Natural killer cell treated with Interleukin-12 subunit alpha and Interleukin-12 subunit beta and Interleukin-15 and Interleukin-18, amount 100 ng/mL, for 72 hours (primary cell): ENCODE measurements at regions not wholly inside any gene's neighbourhood (a gene's known extent, or its start where the extent isn't known, plus 50 kb on each side); places are given as distances from the start of the nearest gene placed in this dataset.
"Not testable (repeated sequence)": the region's sequence is repeated elsewhere in the genome, so short reads cannot be mapped to it uniquely, and the experiment has no call there.

Source experiments
- ATAC-seq, 2 donors: fragments of 150-1000 bp; cut with Tn5 transposase in 1 of 2; sonication (Bioruptor Pico), chemical (Tn5 transposase) in 1 of 2; 2 replicates each; pipeline ENCODE4 v1.10.0; 2021
- DNase-seq: peaks from one replicate; pipeline ENCODE4 v3.0.0; 2022; ENCODE audit warnings: low spot score
- H3K27ac Mint-ChIP-seq, 2 donors: 1 replicate in 1 of 2; 2 replicates in 1 of 2; pipeline ENCODE4 v1.8.0; 2022; ENCODE audit warnings: mixed read lengths in 2 of 2, mild to moderate bottlenecking in 1 of 2, moderate library complexity in 1 of 2
- H3K27me3 Mint-ChIP-seq, 2 donors: 1 replicate in 1 of 2; 2 replicates in 1 of 2; pipeline ENCODE4 v1.8.0; 2022; ENCODE audit warnings: mixed read lengths in 2 of 2
- H3K36me3 Mint-ChIP-seq: one replicate; pipeline ENCODE4 v1.8.0; 2022; ENCODE audit warnings: mixed read lengths
- H3K4me1 Mint-ChIP-seq, 2 donors: 1 replicate in 1 of 2; 2 replicates in 1 of 2; pipeline ENCODE4 v1.8.0; 2022; ENCODE audit warnings: low read depth in 2 of 2, mixed read lengths in 2 of 2, mild to moderate bottlenecking in 1 of 2
- H3K4me3 Mint-ChIP-seq: one replicate; pipeline ENCODE4 v1.8.0; 2022; ENCODE audit warnings: mixed read lengths
- H3K9me3 Mint-ChIP-seq: 2 replicates; pipeline ENCODE4 v1.8.0; 2022; ENCODE audit warnings: mixed read lengths

- Mint-ChIP-seq H3K36me3 (no peaks in the 10 kb centered on the region), H3K9me3 (peaks cover 8% of the 10 kb centered on the region), H3K27me3 (peaks cover 21 to 24% of the 10 kb centered on the region in 2 donors), H3K4me1 (no peaks in the 10 kb centered on the region), H3K27ac (no peak overlapping the region), H3K4me3 (no peak overlapping the region)
- ATAC-seq (no peak), DNase-seq (no peak)
These were observed 66.0 kb downstream of the KBTBD8 start for GRCh38 chr3:67064105-67064504.

- Mint-ChIP-seq H3K4me3 (no peak overlapping the region), H3K9me3 (peaks cover 14% of the 10 kb centered on the region), H3K4me1 (peaks cover 0 to 5% of the 10 kb centered on the region in 2 donors), H3K36me3 (peaks cover 4% of the 10 kb centered on the region), H3K27me3 (peaks cover 26 to 43% of the 10 kb centered on the region in 2 donors), H3K27ac (no peak overlapping the region)
- DNase-seq (no peak), ATAC-seq (no peak)
These were observed 69.1 kb downstream of the KBTBD8 start for GRCh38 chr3:67067251-67067650.

GRCh38 chr3:67072640-67073039 is 74.5 kb downstream of the KBTBD8 start:
- not testable (repeated sequence) for DNase-seq, H3K4me3 Mint-ChIP-seq, ATAC-seq, H3K27ac Mint-ChIP-seq
- H3K36me3 Mint-ChIP-seq: peaks cover 11% of the 10 kb centered on the region
- H3K27me3 Mint-ChIP-seq: peaks cover 20 to 44% of the 10 kb centered on the region in 2 donors
- H3K9me3 Mint-ChIP-seq: peaks cover 18% of the 10 kb centered on the region
- peaks cover 10 to 25% of the 10 kb centered on the region in 2 donors for H3K4me1 Mint-ChIP-seq

- DNase-seq (no peak), ATAC-seq (no peak)
- Mint-ChIP-seq H3K4me1 (peaks cover 16 to 35% of the 10 kb centered on the region in 2 donors), H3K27ac (no peak overlapping the region), H3K27me3 (peaks cover 17 to 41% of the 10 kb centered on the region in 2 donors), H3K4me3 (no peak overlapping the region), H3K36me3 (peaks cover 14% of the 10 kb centered on the region), H3K9me3 (peaks cover 18% of the 10 kb centered on the region)
These were observed 75.7 kb downstream of the KBTBD8 start for GRCh38 chr3:67073812-67074211.

GRCh38 chr3:67075295-67075694 is 77.2 kb downstream of the KBTBD8 start:
- Mint-ChIP-seq H3K36me3 (peaks cover 14% of the 10 kb centered on the region), H3K4me1 (peaks cover 16 to 39% of the 10 kb centered on the region in 2 donors), H3K9me3 (peaks cover 20% of the 10 kb centered on the region), H3K27ac (peak overlapping the region in 1 of 2 donors; percentile 20), H3K27me3 (peaks cover 20 to 33% of the 10 kb centered on the region in 2 donors), H3K4me3 (no peak overlapping the region)
- DNase-seq (no peak), ATAC-seq (no peak)

- peak overlapping the region; percentile 74 to 80 for H3K27ac Mint-ChIP-seq
- DNase-seq (no peak), ATAC-seq (peak in 1 of 2 donors; percentile 55)
- H3K36me3 Mint-ChIP-seq: peaks cover 14% of the 10 kb centered on the region
- H3K4me3 Mint-ChIP-seq: peak overlapping the region; percentile 83
- peaks cover 15% of the 10 kb centered on the region for H3K9me3 Mint-ChIP-seq
- H3K27me3 Mint-ChIP-seq: peaks cover 10 to 20% of the 10 kb centered on the region in 2 donors
- H3K4me1 Mint-ChIP-seq: peaks cover 16 to 33% of the 10 kb centered on the region in 2 donors
These were observed 78.5 kb downstream of the KBTBD8 start for GRCh38 chr3:67076607-67077006.

- ATAC-seq: peak; percentile 54 to 91
- peak overlapping the region; percentile 83 for H3K4me3 Mint-ChIP-seq
- H3K27ac Mint-ChIP-seq: peak overlapping the region; percentile 74 to 80
- peaks cover 13% of the 10 kb centered on the region for H3K9me3 Mint-ChIP-seq
- H3K4me1 Mint-ChIP-seq: peaks cover 23 to 40% of the 10 kb centered on the region in 2 donors
- H3K36me3 Mint-ChIP-seq: peaks cover 9% of the 10 kb centered on the region
- peaks cover 5 to 12% of the 10 kb centered on the region in 2 donors for H3K27me3 Mint-ChIP-seq
- no peak for DNase-seq
These were observed 79.5 kb downstream of the KBTBD8 start for GRCh38 chr3:67077656-67078055.

GRCh38 chr3:67082533-67083024 is 84.5 kb downstream of the KBTBD8 start:
- H3K4me3 Mint-ChIP-seq: peak overlapping the region; percentile 82
- H3K36me3 Mint-ChIP-seq: peaks cover 44% of the 10 kb centered on the region
- peaks cover 18% of the 10 kb centered on the region for H3K9me3 Mint-ChIP-seq
- peaks cover 10 to 16% of the 10 kb centered on the region in 2 donors for H3K27me3 Mint-ChIP-seq
- peaks cover 29 to 36% of the 10 kb centered on the region in 2 donors for H3K4me1 Mint-ChIP-seq
- ATAC-seq (peak; percentile 70 to 76), DNase-seq (peak; percentile 60)
- H3K27ac Mint-ChIP-seq: peak overlapping the region; percentile 98 to 100

- Mint-ChIP-seq H3K9me3 (peaks cover 24% of the 10 kb centered on the region), H3K4me1 (peaks cover 22 to 31% of the 10 kb centered on the region in 2 donors), H3K27ac (peak overlapping the region; percentile 98 to 100), H3K36me3 (peaks cover 47% of the 10 kb centered on the region), H3K4me3 (peak overlapping the region; percentile 82), H3K27me3 (peaks cover 13 to 17% of the 10 kb centered on the region in 2 donors)
- DNase-seq: peak; percentile 83
- ATAC-seq: peak; percentile 99 to 100
These were observed 85.2 kb downstream of the KBTBD8 start for GRCh38 chr3:67083277-67083676.

- peaks cover 47% of the 10 kb centered on the region for H3K36me3 Mint-ChIP-seq
- peaks cover 27% of the 10 kb centered on the region for H3K9me3 Mint-ChIP-seq
- peaks cover 14 to 21% of the 10 kb centered on the region in 2 donors for H3K4me1 Mint-ChIP-seq
- DNase-seq (no peak), ATAC-seq (no peak)
- H3K27me3 Mint-ChIP-seq: peaks cover 16 to 27% of the 10 kb centered on the region in 2 donors
- H3K4me3 Mint-ChIP-seq: no peak overlapping the region
- H3K27ac Mint-ChIP-seq: no peak overlapping the region
These were observed 89.7 kb downstream of the KBTBD8 start for GRCh38 chr3:67087788-67088187.

- Mint-ChIP-seq H3K36me3 (peaks cover 28% of the 10 kb centered on the region), H3K4me3 (no peak overlapping the region), H3K27me3 (peaks cover 17 to 28% of the 10 kb centered on the region in 2 donors)
These were observed 92.4 kb downstream of the KBTBD8 start for GRCh38 chr3:67090474-67090873.

GRCh38 chr3:67093305-67093704 is 95.2 kb downstream of the KBTBD8 start:
- Mint-ChIP-seq H3K9me3 (peaks cover 8% of the 10 kb centered on the region), H3K36me3 (peaks cover 13% of the 10 kb centered on the region), H3K27ac (no peak overlapping the region), H3K27me3 (peaks cover 30 to 38% of the 10 kb centered on the region in 2 donors), H3K4me1 (peaks cover 0 to 7% of the 10 kb centered on the region in 2 donors), H3K4me3 (no peak overlapping the region)
- DNase-seq (no peak), ATAC-seq (no peak)

More at GRCh38 chr3:67090474-67090873, 92.4 kb downstream of the KBTBD8 start:
- Mint-ChIP-seq H3K9me3 (peaks cover 19% of the 10 kb centered on the region), H3K27ac (peak overlapping the region in 1 of 2 donors; percentile 73), H3K4me1 (peaks cover 0 to 7% of the 10 kb centered on the region in 2 donors)
- ATAC-seq (no peak), DNase-seq (no peak)

GRCh38 chr3:67094167-67094566 is 96.1 kb downstream of the KBTBD8 start:
- ATAC-seq (no peak), DNase-seq (no peak)
- Mint-ChIP-seq H3K27me3 (peaks cover 30 to 47% of the 10 kb centered on the region in 2 donors), H3K27ac (no peak overlapping the region), H3K36me3 (peaks cover 13% of the 10 kb centered on the region), H3K9me3 (peaks cover 4% of the 10 kb centered on the region), H3K4me1 (peaks cover 0 to 7% of the 10 kb centered on the region in 2 donors), H3K4me3 (no peak overlapping the region)

- ATAC-seq: no peak
- H3K4me3 Mint-ChIP-seq: no peak overlapping the region
These were observed 96.7 kb downstream of the KBTBD8 start for GRCh38 chr3:67094774-67095173.

More at GRCh38 chr3:67094774-67095173, 96.7 kb downstream of the KBTBD8 start:
- peaks cover under 1% of the 10 kb centered on the region for H3K9me3 Mint-ChIP-seq
- peaks cover 13% of the 10 kb centered on the region for H3K36me3 Mint-ChIP-seq
- H3K4me1 Mint-ChIP-seq: peaks cover 0 to 6% of the 10 kb centered on the region in 2 donors
- H3K27me3 Mint-ChIP-seq: peaks cover 32 to 49% of the 10 kb centered on the region in 2 donors
- H3K27ac Mint-ChIP-seq: no peak overlapping the region
- no peak for DNase-seq
